K562 (cell line): ENCODE measurements at regions not wholly inside any gene's neighbourhood (a gene's known extent, or its start where the extent isn't known, plus 50 kb on each side); places are given as distances from the start of the nearest gene placed in this dataset.

Experiments used
- ATAC-seq: fragments of 200-7000 bp; cut with Tn5 transposase; 3 replicates; pipeline ENCODE4 v1.9.1; 2020; ENCODE audit warnings: moderate library complexity
- BruUV-seq: library from RNA; stranded (reverse); fragments of 400-500 nt; replicated peaks from 2 replicates; lab custom pipeline; 2021; lab: Mats Ljungman, UMichigan
- CTCF ChIA-PET: fragments of 300-600 bp; formaldehyde crosslinking; extraction: SDS; loops from one replicate; lab custom pipeline; 2021; ENCODE audit warnings: low intra/inter-chr PET ratio; lab: Yijun Ruan, JAX
- POLR2A ChIA-PET: fragments of 300-600, 350-650 bp; sonication (Branson Sonifier 250); formaldehyde crosslinking; extraction: SDS; loops from one replicate; lab custom pipeline; 2021; ENCODE audit warnings: antibody characterized with exemption, inconsistent platforms; lab: Yijun Ruan, JAX
- DNase-seq, 4 experiments: peaks; one replicate each; pipeline versions ENCODE4 v3.0.0 to v3.0.0-alpha.2; 2011 to 2018; ENCODE audit warnings: low spot score in 3 of 4, mixed read lengths in 3 of 4; ENCODE audit errors: extremely low read depth in 1 of 4
- FAIRE-seq: peaks from 2 replicates; lab custom pipeline; 2011; peaks lifted over from hg19 to GRCh38; lab: Jason Lieb, UNC
- H2AFZ ChIP-seq: 2 replicates; pipeline ENCODE4 v1.6.0; 2011; ENCODE audit warnings: low read depth, low read length, control low read depth, inconsistent platforms
- H3K27ac ChIP-seq: fragments of 200-600 bp; 3 replicates; pipeline ENCODE4 v1.8.0; 2011; ENCODE audit warnings: low read depth, mild to moderate bottlenecking, control low read depth, inconsistent platforms, low read length, moderate library complexity, mixed read lengths; ENCODE audit errors: extremely low read depth
- H3K27me3 ChIP-seq, 2 experiments: fragments of 300-600 bp in 1 of 2; 2 replicates in 1 of 2; 3 replicates in 1 of 2; pipeline versions ENCODE4 v1.6.0 to v1.8.0; 2011; ENCODE audit warnings: inconsistent platforms in 2 of 2, low read length in 2 of 2, mild to moderate bottlenecking in 1 of 2, mixed read lengths in 1 of 2, moderate library complexity in 1 of 2; ENCODE audit not compliant: control insufficient read depth in 2 of 2, insufficient read depth in 2 of 2
- H3K36me3 ChIP-seq: fragments of 300-600 bp; 3 replicates; pipeline ENCODE4 v1.8.0; 2011; ENCODE audit warnings: mild to moderate bottlenecking, low read length, inconsistent platforms; ENCODE audit not compliant: control insufficient read depth, insufficient read depth
- H3K4me1 ChIP-seq, 2 experiments: fragments of 200-600 bp in 1 of 2; replicated peaks in 1 of 2; 2 replicates in 1 of 2; 3 replicates in 1 of 2; pipeline versions ENCODE4 v1.5.1 to v1.8.0; 2011; ENCODE audit warnings: inconsistent platforms in 2 of 2, low read length in 2 of 2, mild to moderate bottlenecking in 1 of 2, mixed read lengths in 1 of 2, moderate library complexity in 1 of 2; ENCODE audit not compliant: control insufficient read depth in 2 of 2, insufficient read depth in 2 of 2
- H3K4me2 ChIP-seq: 2 replicates; pipeline ENCODE4 v1.6.1; 2011; ENCODE audit warnings: low read length, control low read depth, inconsistent platforms, mixed read lengths; ENCODE audit not compliant: insufficient read depth
- H3K4me3 ChIP-seq: fragments of 200-600 bp; sonication (generic), shearing (Covaris generic); 2 replicates; pipeline ENCODE4 v1.5.1; 2016; ENCODE audit warnings: control low read depth, inconsistent platforms
- H3K79me2 ChIP-seq: fragments of 200-600 bp; 3 replicates; pipeline ENCODE4 v1.8.0; 2011; ENCODE audit warnings: low read length, inconsistent platforms; ENCODE audit not compliant: control insufficient read depth, insufficient read depth
- H3K9ac ChIP-seq, 2 experiments: 2 replicates each; pipeline versions ENCODE4 v1.6.0 to v1.6.1; 2011; ENCODE audit warnings: low read depth in 2 of 2, low read length in 2 of 2, control low read depth in 1 of 2, inconsistent platforms in 1 of 2, mild to moderate bottlenecking in 1 of 2, mixed read lengths in 1 of 2; ENCODE audit not compliant: insufficient read depth in 1 of 2
- H3K9me1 ChIP-seq: one replicate; pipeline ENCODE4 v1.6.0; 2011; ENCODE audit warnings: inconsistent platforms, mild to moderate bottlenecking, low read length, moderate library complexity; ENCODE audit not compliant: control insufficient read depth, insufficient read depth
- H3K9me3 ChIP-seq: replicated peaks from 2 replicates; pipeline ENCODE4 v1.5.1; 2011; ENCODE audit warnings: low read depth, low read length, inconsistent platforms; ENCODE audit not compliant: control insufficient read depth, insufficient read depth
- H4K20me1 ChIP-seq: replicated peaks from 2 replicates; pipeline ENCODE4 v1.6.1; 2011; ENCODE audit warnings: low read length, inconsistent platforms, mixed read lengths; ENCODE audit not compliant: control insufficient read depth, insufficient read depth
- ATF3 ChIP-seq, 2 experiments: fragments of 450-650 bp in 1 of 2; sonication (generic) in 1 of 2; formaldehyde crosslinking in 1 of 2; IDR thresholded peaks in 1 of 2; conservative IDR thresholded peaks in 1 of 2; 2 replicates each; pipeline versions ENCODE4 v1.6.1 to v1.8.1; 2016 to 2023; ENCODE audit warnings: mild to moderate bottlenecking in 2 of 2, moderate library complexity in 2 of 2, inconsistent platforms in 1 of 2, missing genetic modification reagents in 1 of 2
- ATF7 ChIP-seq: fragments of 450-650 bp; IDR thresholded peaks from 2 replicates; pipeline ENCODE4 v1.7.1; 2014; ENCODE audit warnings: mild to moderate bottlenecking, moderate library complexity
- CREM ChIP-seq: IDR thresholded peaks from 2 replicates; pipeline ENCODE4 v1.6.1; 2014; ENCODE audit warnings: antibody characterized with exemption, low read depth
- FUS ChIP-seq: fragments of 200-400 bp; formaldehyde crosslinking; optimal IDR thresholded peaks from 2 replicates; pipeline ENCODE3; 2017; ENCODE audit warnings: low read depth, low read length
- MAFK ChIP-seq: IDR thresholded peaks from 2 replicates; pipeline ENCODE4 v1.6.1; 2011; ENCODE audit warnings: low read length, improper control_type of control experiment
- RBBP5 ChIP-seq: fragments of 200-600 bp; sonication (generic); IDR thresholded peaks from 2 replicates; pipeline ENCODE4 v1.6.1; 2012; ENCODE audit warnings: borderline replicate concordance, mild to moderate bottlenecking, low read length, control low read depth, inconsistent platforms; ENCODE audit not compliant: insufficient read depth, poor library complexity, severe bottlenecking
- SMAD2 ChIP-seq: fragments of 150-350 bp; IDR thresholded peaks from 2 replicates; pipeline ENCODE4 v1.6.1; 2014; ENCODE audit warnings: low read depth, mild to moderate bottlenecking, low read length
- TRIM28 ChIP-seq: fragments of 450-650 bp; IDR thresholded peaks from 2 replicates; pipeline ENCODE4 v1.6.1; 2017
- ZBTB33 ChIP-seq: sonication (generic); formaldehyde crosslinking; IDR thresholded peaks from 2 replicates; pipeline ENCODE4 v1.8.1; 2023; ENCODE audit warnings: mild to moderate bottlenecking, missing genetic modification reagents
- ZNF146 ChIP-seq: IDR thresholded peaks from one replicate; pipeline ENCODE4 v1.6.1; 2018; ENCODE audit warnings: missing compliant biosample characterization; ENCODE audit not compliant: unreplicated experiment
- ZNF445 ChIP-seq: fragments of 250-450 bp; sonication (Bioruptor Pico); IDR thresholded peaks from 2 replicates; pipeline ENCODE4 v1.4.0; 2020; ENCODE audit warnings: low read depth, mild to moderate bottlenecking, moderate library complexity
- WGBS: fragments of 100-300 bp; shearing (Covaris generic); methylation state at CpG from one replicate; pipeline ENCODE4 v1.1.6; 2016; ENCODE audit warnings: low coverage, mixed read lengths; ENCODE audit not compliant: insufficient coverage; ENCODE audit errors: missing lambda C conversion rate; 5-methylcytosine and 5-hydroxymethylcytosine counted together
- in situ Hi-C: fragments of 300-500 bp; cut with MboI; formaldehyde crosslinking; loops from 4 replicates; pipeline ENCODE4 v1.15.0; 2018; ENCODE audit warnings: inconsistent platforms, mixed read lengths
- intact Hi-C: fragments of 100-400 bp; cut with micrococcal nuclease; formaldehyde crosslinking; loops from 2 replicates; pipeline ENCODE4 v1.14.2; 2022

GRCh38 chr3:56966104-56966503 lies 94.4 kb upstream of the SPATA12 start:
- no peaks in the 10 kb centered on the region; a peak in 2 of 5 replicates for H3K27me3 ChIP-seq
- TF ChIP-seq ATF7, result no peak
- TF ChIP-seq TRIM28, result no peak
- no peak for TF ChIP-seq FUS
- TF ChIP-seq ZBTB33 (CRISPR knock-in tag), result no peak
- no peak for TF ChIP-seq CREM
- no peak for TF ChIP-seq ZNF146 (CRISPR knock-in tag)
- TF ChIP-seq RBBP5, result no peak
- TF ChIP-seq MAFK, result no peak
- no peak for TF ChIP-seq ATF3 (IDR thresholded peaks at IDR 0.05)
- TF ChIP-seq ATF3 (CRISPR knock-in tag; conservative IDR thresholded peaks at IDR 0.05), result no peak
- TF ChIP-seq ZNF445, result no peak
- TF ChIP-seq SMAD2, result no peak
- BruUV-seq, result no TSS peak
- in situ Hi-C loops, result no loop called here
- no peak overlapping the region for H3K27ac ChIP-seq
- no peak overlapping the region for H3K4me3 ChIP-seq
- H3K4me1 ChIP-seq, result no peaks in the 10 kb centered on the region; a peak in 1 of 5 replicates
- ChIA-PET POLR2A (no interaction called here), CTCF (no interaction called here)
- H3K9me1 ChIP-seq, result no peaks in the 10 kb centered on the region
- H3K4me2 ChIP-seq, result no peak overlapping the region
- no peaks in the 10 kb centered on the region for H4K20me1 ChIP-seq
- H3K79me2 ChIP-seq, result no peaks in the 10 kb centered on the region
- ATAC-seq (no peak), DNase-seq (no peak), FAIRE-seq (no peak)
- intact Hi-C loops, result no loop called here
- H3K36me3 ChIP-seq, result no peaks in the 10 kb centered on the region
- no peaks in the 10 kb centered on the region for H3K9me3 ChIP-seq
- H2AFZ ChIP-seq, result no peak overlapping the region
- 0% methylated on average over 1 of the region's 1 CpG for WGBS
- no peak overlapping the region for H3K9ac ChIP-seq
